ENCODE measurements at regions not wholly inside any gene's neighbourhood (a gene's known extent, or its start where the extent isn't known, plus 50 kb on each side); places are given as distances from the start of the nearest gene placed in this dataset.

DNA sequence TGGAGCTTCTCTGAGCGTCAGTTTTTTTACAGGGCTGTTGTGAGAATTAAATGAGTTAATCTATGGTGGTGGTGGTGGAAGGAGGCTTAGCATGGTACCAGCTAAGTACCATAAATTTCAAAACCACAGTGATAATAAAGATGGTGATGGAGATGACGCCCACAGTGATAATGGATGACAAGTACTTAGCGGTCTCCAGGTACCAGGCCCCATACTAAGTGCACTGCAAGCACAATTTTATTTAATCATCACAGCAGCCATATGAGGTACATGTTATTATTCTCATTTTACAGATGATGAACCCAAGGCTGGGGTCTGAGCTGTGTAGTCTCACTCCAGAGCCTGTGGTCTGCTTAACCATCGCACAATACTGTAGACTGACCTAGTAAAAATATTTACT lies 75.1 kb downstream of the PAX1 start:
- H3K9me3 ChIP-seq (replicated peaks; ENCODE audit: control insufficient read depth, insufficient read depth, low read depth, low read length): no peaks in the 10 kb centered on the region
- no peak for ATAC-seq
- WGBS (ENCODE audit: insufficient coverage, low coverage, missing lambda C conversion rate): 3% methylated on average over 4 of the region's 4 CpGs
- no peaks in the 10 kb centered on the region for H3K4me1 ChIP-seq (replicated peaks in 1 of 2; ENCODE audit: control insufficient read depth in 2 of 2, insufficient read depth in 2 of 2, low read length in 2 of 2)
- ChIA-PET POLR2A (no interaction called here), CTCF (ENCODE audit: low intra/inter-chr PET ratio) (no interaction called here)
- no peaks in the 10 kb centered on the region for H3K27me3 ChIP-seq (ENCODE audit: control insufficient read depth in 2 of 2, insufficient read depth in 2 of 2, low read length in 2 of 2)
- no peak for FAIRE-seq
- no peaks in the 10 kb centered on the region for H3K79me2 ChIP-seq (ENCODE audit: control insufficient read depth, insufficient read depth, low read length)
- BruUV-seq (replicated peaks): no TSS peak
- no peak overlapping the region for H3K9ac ChIP-seq (ENCODE audit: insufficient read depth in 1 of 2, low read depth in 2 of 2, low read length in 2 of 2)
- H3K36me3 ChIP-seq (ENCODE audit: control insufficient read depth, insufficient read depth, low read length): no peaks in the 10 kb centered on the region
- no peak overlapping the region for H3K4me2 ChIP-seq (ENCODE audit: insufficient read depth, low read length)
- no peak for DNase-seq (ENCODE audit: extremely low read depth in 1 of 4, low spot score in 3 of 4)
- TF ChIP-seq RFX5 (IDR thresholded peaks at IDR 0.05; ENCODE audit: low read depth, low read length) (no peak), ZNF354B (CRISPR knock-in tag; IDR thresholded peaks at IDR 0.05) (no peak), RUNX1 (IDR thresholded peaks at IDR 0.05; ENCODE audit: low read depth) (no peak), ZFPM2 (CRISPR knock-in tag; IDR thresholded peaks at IDR 0.05) (no peak), ZNF551 (CRISPR knock-in tag; IDR thresholded peaks at IDR 0.05) (no peak), PHB (CRISPR knock-in tag; IDR thresholded peaks at IDR 0.05) (no peak), BMI1 (IDR thresholded peaks at IDR 0.05; ENCODE audit: low read length) (no peak), ZNF644 (tag; IDR thresholded peaks at IDR 0.05; ENCODE audit: low read depth) (no peak), POLR2A (conservative IDR thresholded peaks at IDR 0.05) (no peak), ZKSCAN8 (CRISPR knock-in tag; IDR thresholded peaks at IDR 0.05) (no peak), ZNF146 (CRISPR knock-in tag; IDR thresholded peaks at IDR 0.05; ENCODE audit: unreplicated experiment) (no peak), DMBX1 (CRISPR knock-in tag; IDR thresholded peaks at IDR 0.05; ENCODE audit: borderline replicate concordance) (no peak), KHSRP (IDR thresholded peaks at IDR 0.05) (no peak), JUND (IDR thresholded peaks at IDR 0.05; ENCODE audit: borderline replicate concordance, low read depth, low read length) (no peak), JUND (tag; IDR thresholded peaks at IDR 0.05; ENCODE audit: borderline replicate concordance, low read depth, low read length) (no peak), ZNF507 (tag; conservative IDR thresholded peaks at IDR 0.05) (no peak), HNRNPL (IDR thresholded peaks at IDR 0.05; ENCODE audit: low read depth, low read length) (no peak)
- TF ChIP-seq, protein P1, sequence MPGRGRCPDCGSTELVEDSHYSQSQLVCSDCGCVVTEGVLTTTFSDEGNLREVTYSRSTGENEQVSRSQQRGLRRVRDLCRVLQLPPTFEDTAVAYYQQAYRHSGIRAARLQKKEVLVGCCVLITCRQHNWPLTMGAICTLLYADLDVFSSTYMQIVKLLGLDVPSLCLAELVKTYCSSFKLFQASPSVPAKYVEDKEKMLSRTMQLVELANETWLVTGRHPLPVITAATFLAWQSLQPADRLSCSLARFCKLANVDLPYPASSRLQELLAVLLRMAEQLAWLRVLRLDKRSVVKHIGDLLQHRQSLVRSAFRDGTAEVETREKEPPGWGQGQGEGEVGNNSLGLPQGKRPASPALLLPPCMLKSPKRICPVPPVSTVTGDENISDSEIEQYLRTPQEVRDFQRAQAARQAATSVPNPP (IDR thresholded peaks at IDR 0.05; ENCODE audit: borderline replicate concordance, insufficient read depth, insufficient read length): no peak
- TF ChIP-seq, protein P2, sequence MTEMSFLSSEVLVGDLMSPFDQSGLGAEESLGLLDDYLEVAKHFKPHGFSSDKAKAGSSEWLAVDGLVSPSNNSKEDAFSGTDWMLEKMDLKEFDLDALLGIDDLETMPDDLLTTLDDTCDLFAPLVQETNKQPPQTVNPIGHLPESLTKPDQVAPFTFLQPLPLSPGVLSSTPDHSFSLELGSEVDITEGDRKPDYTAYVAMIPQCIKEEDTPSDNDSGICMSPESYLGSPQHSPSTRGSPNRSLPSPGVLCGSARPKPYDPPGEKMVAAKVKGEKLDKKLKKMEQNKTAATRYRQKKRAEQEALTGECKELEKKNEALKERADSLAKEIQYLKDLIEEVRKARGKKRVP (CRISPR knock-in tag; IDR thresholded peaks at IDR 0.05): no peak
- H3K4me3 ChIP-seq: no peak overlapping the region
- H3K27ac ChIP-seq (ENCODE audit: extremely low read depth, low read depth, low read length): no peak overlapping the region
- intact Hi-C loops (cut with micrococcal nuclease): no loop called here
- H4K20me1 ChIP-seq (replicated peaks; ENCODE audit: control insufficient read depth, insufficient read depth, low read length): no peaks in the 10 kb centered on the region
- H2AFZ ChIP-seq (ENCODE audit: low read depth, low read length): no peak overlapping the region
- in situ Hi-C loops (cut with MboI): no loop called here
- no peaks in the 10 kb centered on the region for H3K9me1 ChIP-seq (ENCODE audit: control insufficient read depth, insufficient read depth, low read length)

All from K562 (cell line).